ENCODE measurements at regions not wholly inside any gene's neighbourhood (a gene's known extent, or its start where the extent isn't known, plus 50 kb on each side); places are given as distances from the start of the nearest gene placed in this dataset.

DNA sequence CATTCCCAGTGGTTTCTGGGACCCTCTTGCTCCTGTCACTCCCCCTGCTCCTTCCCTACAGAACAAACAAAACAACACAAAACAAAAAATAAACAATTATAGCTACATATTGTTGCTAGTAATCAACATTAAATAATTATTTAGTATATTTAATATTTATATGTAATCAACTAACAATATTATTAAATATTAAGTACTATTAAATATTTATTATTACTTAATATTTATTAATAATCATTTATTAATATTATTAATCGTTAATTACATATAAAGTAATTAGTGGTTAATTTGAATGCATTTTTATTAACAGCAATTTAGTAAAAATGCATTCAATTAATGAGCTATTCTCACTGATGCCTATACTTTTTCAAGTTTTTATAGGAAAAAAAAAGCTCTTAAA is 139.4 kb downstream of the ITGB8 start:
- TF ChIP-seq ZNF70 (CRISPR knock-in tag; IDR thresholded peaks at IDR 0.05) (no peak), ZFP3 (CRISPR knock-in tag; IDR thresholded peaks at IDR 0.05) (no peak), CREB5 (CRISPR knock-in tag; IDR thresholded peaks at IDR 0.05; ENCODE audit: low read depth) (no peak)
- TF ChIP-seq, protein P1, sequence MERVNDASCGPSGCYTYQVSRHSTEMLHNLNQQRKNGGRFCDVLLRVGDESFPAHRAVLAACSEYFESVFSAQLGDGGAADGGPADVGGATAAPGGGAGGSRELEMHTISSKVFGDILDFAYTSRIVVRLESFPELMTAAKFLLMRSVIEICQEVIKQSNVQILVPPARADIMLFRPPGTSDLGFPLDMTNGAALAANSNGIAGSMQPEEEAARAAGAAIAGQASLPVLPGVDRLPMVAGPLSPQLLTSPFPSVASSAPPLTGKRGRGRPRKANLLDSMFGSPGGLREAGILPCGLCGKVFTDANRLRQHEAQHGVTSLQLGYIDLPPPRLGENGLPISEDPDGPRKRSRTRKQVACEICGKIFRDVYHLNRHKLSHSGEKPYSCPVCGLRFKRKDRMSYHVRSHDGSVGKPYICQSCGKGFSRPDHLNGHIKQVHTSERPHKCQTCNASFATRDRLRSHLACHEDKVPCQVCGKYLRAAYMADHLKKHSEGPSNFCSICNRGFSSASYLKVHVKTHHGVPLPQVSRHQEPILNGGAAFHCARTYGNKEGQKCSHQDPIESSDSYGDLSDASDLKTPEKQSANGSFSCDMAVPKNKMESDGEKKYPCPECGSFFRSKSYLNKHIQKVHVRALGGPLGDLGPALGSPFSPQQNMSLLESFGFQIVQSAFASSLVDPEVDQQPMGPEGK (CRISPR knock-in tag; IDR thresholded peaks at IDR 0.05; ENCODE audit: borderline replicate concordance), result no peak

Measured in SK-N-SH treated with all-trans-retinoic acid at 6 μM for 48 hours (cell line).